ENCODE measurements at regions not wholly inside any gene's neighbourhood (a gene's known extent, or its start where the extent isn't known, plus 50 kb on each side); places are given as distances from the start of the nearest gene placed in this dataset.

DNA sequence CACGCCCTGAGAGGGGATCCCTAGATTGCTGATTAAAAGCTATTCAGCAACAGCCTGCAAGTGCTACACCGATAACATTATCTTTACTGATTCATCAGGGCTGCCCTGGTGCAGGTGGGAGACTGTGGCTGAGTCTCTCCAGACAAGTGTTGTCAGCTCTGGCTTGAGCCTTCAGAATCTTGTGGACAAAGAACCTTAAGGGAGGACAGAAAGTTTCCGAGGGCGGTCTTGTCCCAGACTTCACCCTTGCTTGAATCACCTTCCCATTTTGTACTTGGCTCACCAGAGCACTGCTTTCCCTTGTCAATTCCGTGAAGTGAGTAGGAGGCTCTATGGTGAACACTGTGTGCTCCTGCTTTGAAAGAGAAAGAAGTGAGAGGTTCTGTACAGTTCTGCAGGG, 88.6 kb upstream of the PCSK2 start:
- DNase-seq: no peak

DNA sequence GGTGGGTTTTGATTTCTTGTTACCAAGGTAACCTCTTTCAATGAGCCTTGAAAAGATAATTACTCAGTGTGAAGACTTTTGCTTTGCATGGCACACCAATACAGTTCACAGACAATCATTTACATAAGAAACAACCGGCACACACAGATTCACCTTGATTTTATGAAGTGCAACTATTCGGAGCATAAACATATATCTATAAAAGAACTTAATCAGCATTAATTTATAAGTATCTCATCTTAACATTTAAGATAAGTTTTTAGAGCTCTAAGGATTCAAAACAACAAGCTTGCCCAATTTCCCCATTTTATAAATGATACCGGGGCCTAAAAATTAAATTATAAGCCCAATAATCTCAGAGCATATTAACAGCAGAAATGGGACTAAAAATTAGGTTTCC, 85.9 kb upstream of the PCSK2 start:
- no peak for DNase-seq

DNA sequence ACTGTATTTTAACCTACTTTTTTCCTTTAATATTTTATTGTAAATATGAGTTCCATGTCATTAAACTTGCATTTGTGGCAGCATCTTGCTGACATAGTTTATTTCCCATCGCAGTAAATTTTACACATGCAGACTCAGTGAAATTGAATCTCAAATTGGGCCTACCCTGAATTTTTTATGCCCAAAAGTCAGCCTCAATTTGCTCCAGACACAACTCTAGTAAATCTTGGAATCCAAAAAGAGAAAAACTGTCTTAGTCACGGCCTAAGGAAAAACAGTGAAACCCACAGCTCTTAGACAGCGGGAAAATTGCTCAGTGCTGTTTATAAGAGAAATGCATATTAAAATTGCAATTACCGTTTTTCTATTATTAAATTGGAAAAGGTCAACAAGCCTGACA, 85.3 kb upstream of the PCSK2 start:
- no peak for DNase-seq

DNA sequence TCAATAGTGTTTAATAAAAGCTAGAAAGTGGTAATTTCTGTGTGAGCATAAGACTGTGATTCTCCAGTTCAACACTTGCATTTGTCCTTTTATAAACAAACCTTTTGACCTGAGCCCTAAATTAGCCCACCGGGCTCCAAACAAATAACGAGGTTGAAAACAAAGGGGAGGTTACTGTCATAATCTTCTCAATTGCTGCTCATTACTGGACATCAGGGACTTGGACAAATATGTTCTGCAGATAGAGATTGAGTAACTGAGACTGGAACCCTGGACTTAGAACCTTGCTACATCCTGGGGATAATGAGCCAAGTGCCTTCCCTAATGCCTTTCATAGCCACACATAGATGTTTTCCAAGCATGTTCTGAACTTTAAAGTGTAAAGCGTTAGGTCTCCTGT, 84.2 kb upstream of the PCSK2 start:
- no peak for DNase-seq

DNA sequence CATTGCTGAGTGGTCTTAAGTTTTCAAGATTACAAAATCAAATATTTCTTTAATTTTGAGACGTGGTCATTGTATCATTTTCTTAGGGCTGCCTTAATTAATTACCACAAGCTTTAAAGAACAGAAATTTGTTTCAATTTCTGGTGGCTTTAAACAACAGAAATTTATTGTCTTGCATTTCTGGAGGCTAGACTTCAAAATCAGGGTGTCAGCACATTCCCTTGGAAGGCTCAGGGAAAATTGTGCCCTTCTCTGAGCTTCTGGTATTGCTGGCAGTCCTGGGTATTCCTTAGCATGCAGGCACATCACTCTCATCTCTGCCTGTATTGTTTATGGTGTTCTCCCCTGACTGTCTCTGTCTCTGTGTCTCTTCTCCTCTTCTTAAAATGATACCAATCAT, 76.0 kb upstream of the PCSK2 start:
- DNase-seq: no peak

DNA sequence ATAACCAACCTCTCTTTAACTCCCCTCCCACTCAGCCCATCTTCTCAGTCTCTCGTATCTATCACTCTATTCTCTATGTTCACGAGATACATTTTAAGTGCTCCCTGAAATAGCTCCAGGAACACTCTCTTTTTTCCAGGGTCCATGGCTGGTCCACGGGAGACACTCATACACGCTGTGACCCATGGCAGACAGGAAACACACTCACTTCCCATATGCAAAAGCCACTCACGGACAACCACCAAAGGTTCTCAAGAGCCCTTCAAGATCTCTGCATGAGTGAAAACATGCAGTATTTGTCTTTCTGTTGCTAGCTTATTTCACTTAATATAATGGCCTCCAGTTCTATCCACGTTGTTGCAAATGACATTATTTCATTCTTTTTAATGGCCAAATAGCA, 71.4 kb upstream of the PCSK2 start:
- DNase-seq: no peak

DNA sequence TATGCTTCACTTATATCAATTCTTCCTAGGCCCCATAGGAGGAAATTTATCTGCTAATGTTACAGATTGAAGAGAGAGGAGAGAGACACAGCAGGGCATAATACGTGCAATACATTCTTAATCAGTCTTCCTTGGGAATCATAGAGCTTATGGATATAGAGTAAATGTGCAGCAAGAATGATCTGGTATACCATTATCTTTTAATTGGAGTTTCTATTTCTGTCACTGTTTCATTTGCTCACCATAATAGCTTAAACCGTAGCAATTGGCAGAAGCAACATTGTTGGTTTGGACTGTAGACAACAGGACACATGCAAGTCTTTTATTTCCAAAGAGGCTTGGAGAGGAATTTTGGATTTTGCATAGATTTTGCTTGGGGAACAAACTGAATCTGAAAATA, 68.1 kb upstream of the PCSK2 start:
- no peak for DNase-seq

DNA sequence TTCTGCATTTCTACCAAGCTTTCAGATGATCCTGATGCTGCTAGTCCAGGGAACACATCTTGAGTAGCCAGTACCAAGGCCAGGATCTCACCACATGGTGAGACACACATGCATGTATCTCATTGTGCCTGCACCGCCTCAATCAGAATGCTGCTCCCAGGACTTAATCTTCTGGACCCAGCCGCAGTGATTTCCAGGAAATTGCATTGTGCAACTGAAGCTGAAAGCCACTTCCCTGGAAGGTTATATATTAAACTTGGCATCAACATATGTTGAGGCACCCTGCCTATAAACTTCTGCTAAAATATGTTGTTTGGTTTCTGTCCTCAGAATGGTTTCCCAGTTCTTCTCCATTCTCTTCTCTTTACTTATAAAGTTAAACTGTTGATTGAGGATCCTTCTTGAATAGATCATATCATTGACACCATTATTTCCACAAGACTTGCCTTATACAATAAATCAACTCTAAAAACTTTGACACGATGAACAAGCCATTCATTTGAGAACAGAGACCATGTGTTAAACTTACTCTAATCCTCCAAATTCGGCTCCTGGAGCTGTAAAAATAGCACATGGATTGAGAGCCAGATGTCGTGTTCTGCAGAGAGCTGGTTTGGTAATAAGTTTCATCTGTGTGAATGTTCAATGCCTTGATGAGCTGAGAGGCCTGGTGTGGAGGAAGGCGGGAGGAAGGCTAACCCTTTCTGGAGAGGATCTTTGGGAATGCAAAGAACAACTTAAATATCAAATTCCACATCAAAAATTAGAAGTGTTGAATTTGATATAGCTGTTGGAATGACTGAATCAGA, 65.0 kb upstream of the PCSK2 start:
- no peak for DNase-seq

DNA sequence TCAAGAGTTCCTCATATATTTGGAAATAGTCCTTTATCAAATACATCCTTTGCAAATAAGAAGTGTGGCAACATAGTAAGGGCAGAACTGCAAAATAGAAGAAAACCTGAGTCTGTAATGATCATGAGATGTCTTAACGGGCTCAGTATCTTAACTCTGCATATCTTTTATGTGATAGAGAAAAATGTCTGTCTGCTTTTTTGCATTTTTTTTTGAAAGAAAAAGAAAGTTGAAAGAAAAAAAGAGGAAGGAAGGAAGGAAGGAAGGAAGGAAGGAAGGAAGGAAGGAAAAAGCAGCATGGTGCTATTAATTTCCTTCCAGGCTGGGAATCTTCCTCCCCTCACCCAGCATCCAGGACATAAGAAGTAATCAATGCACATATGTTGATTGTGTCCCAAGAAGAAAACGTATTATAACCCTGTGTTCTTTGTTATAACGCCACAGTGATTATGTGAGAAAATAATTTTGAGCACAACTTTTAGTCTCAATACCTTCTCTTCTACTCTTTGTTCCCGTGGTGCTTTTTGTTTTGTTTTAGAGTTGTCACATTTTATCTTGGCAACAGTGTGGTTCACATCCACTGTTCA, 58.7 kb upstream of the PCSK2 start:
- DNase-seq: no peak

DNA sequence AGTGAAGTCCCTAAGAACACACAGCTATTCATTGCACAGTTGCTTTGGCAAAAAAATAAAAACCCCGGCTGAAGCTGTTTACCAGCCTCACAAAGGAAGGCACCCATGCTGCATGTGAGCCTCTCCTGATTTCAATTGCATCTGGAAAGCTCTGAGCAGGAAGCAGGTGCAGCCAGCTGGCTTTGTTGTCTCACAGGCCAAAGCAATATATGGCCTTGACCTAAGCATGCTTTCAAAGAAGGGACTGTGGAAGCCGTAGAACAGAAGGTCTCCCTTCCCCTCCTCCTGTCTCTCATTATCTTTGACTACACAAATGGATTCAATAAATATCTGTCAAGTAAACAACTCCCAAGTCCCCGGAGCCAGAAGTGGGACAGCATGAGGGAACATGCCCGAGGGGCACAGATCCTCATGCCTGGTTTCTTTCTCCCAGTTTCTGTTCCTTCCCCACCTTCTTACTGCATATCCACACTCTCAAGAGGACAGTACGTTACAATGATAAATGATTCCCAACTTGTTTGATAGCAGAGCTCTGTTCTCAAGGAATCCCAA, 57.2 kb upstream of the PCSK2 start:
- no peak for DNase-seq

DNA sequence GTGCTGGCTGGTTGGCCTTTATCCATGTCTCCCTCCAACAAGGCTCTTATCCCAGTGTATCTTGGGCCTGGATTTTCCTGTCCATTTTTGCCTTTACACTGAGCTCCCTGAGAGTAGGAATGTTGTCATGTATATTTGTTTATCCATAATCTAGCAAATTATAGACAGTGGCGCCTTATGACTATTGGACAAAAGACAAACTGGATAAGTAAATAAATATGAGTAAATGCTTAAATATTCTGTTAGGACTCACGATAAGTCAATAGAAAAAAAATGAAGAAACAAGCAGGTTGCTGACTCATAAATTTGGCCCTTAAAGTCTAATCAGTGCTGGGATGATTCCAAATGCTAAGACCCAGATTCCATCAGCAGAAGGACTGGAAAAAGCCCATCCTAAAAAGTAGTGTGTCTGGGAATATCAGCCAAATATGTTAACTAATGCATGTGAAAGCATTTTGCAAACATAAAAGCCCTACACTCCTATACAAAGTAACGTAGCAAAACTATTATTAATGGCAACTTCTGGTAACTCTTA, 55.0 kb upstream of the PCSK2 start:
- no peak for DNase-seq

DNA sequence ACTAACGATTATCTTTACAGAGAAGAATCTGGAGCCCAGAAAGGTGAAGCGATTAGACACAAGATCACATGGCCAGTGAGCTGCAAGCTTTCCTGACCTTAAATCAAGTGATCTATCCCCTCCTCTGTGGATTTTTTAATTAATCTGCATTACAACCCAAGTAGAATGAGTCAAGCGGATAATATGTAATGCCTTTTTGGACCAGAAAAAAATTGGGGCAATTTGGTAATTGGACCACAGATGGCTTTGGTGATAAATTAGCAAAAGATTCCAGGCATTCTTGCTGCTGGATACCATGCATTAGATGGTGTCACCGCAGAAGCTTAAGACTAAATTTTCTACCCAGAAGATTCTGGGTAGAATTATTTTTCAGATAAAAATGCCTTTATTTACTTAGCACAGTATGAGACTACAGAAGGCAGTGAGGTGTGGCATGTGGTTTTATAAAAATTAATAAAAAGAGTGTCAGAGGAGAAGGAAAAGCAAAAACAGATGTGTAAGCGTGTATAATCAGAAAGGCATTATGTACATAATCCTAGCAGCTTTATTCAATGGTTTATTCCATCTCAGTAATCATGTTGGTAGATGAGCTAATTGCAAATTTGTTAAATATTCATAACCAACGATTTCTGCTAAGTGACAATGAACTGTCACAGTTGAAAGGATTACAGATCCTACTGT, 53.9 kb upstream of the PCSK2 start:
- no peak for DNase-seq

Measured in activated effector memory CD4-positive, alpha-beta T cell treated with anti-CD3 and anti-CD28 coated beads, Interleukin-2, amount 50 U/mL, for 16 hours (primary cell).